ENCODE measurements at regions not wholly inside any gene's neighbourhood (a gene's known extent, or its start where the extent isn't known, plus 50 kb on each side); places are given as distances from the start of the nearest gene placed in this dataset.

DNA sequence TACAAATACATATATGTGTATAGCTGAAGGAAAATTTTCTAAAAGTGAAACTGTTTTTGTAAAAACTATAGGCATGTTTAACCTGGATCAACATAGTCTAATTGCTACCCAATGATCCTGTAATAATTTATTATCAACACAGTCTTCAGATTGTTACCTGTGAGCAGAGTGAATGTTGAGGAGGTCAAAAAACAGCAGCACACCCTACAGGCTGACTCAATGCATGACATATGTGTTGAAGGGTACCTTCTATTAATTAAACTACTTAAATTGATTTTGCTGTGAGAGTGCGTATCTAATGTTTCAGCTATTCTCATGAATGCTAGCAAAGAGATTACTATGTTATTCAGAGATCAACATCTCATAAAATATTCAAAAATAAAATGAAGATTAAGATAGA, 411.4 kb downstream of the TNS3 start:
- no peaks in the 10 kb centered on the region for H3K9me3 ChIP-seq (ENCODE audit: low read depth, low read length)
- no peak overlapping the region for H3K4me3 ChIP-seq (ENCODE audit: insufficient read depth, low read length)
- H3K4me2 ChIP-seq (ENCODE audit: insufficient read depth, low read length), result no peak overlapping the region
- no peaks in the 10 kb centered on the region for H4K20me1 ChIP-seq (ENCODE audit: insufficient read depth, low read length)
- no peak overlapping the region for H2AFZ ChIP-seq (ENCODE audit: low read length)
- H3K27me3 ChIP-seq (ENCODE audit: insufficient read depth, low read length), result no peaks in the 10 kb centered on the region
- no peaks in the 10 kb centered on the region for H3K36me3 ChIP-seq (ENCODE audit: insufficient read depth, low read length)
- H3K4me1 ChIP-seq (ENCODE audit: insufficient read depth, low read length), result no peaks in the 10 kb centered on the region
- H3K27ac ChIP-seq (ENCODE audit: low read depth, low read length), result no peak overlapping the region
- TF ChIP-seq, protein P1, sequence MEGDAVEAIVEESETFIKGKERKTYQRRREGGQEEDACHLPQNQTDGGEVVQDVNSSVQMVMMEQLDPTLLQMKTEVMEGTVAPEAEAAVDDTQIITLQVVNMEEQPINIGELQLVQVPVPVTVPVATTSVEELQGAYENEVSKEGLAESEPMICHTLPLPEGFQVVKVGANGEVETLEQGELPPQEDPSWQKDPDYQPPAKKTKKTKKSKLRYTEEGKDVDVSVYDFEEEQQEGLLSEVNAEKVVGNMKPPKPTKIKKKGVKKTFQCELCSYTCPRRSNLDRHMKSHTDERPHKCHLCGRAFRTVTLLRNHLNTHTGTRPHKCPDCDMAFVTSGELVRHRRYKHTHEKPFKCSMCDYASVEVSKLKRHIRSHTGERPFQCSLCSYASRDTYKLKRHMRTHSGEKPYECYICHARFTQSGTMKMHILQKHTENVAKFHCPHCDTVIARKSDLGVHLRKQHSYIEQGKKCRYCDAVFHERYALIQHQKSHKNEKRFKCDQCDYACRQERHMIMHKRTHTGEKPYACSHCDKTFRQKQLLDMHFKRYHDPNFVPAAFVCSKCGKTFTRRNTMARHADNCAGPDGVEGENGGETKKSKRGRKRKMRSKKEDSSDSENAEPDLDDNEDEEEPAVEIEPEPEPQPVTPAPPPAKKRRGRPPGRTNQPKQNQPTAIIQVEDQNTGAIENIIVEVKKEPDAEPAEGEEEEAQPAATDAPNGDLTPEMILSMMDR (IDR thresholded peaks at IDR 0.05; ENCODE audit: extremely low read depth, low read depth, low read length), result peak; percentile 57
- peak; percentile 70 for DNase-seq (ENCODE audit: insufficient read length, low spot score, missing footprints)
- no peaks in the 10 kb centered on the region for H3K79me2 ChIP-seq (ENCODE audit: insufficient read depth, low read length)

DNA sequence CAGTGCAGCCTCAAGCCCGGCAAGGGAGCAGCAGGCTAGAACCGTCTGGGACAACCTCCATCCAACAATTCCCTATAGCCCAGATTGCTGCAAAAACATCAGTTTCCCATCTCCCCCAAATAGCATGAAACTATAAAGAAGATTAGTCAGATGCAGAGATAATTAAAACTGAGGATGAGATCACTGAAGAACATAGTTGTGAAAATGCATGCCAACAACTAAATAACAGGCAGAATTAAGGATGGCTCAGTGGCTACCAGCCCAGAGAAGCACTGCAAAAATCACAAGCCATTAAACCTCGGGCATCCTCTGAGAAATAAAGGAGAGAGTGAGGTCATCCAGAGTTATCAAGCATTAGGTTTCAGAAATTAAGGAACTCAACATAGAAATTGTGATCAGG, 427.1 kb downstream of the TNS3 start:
- Histone ChIP-seq H3K27ac (ENCODE audit: low read depth, low read length) (peak overlapping the region; percentile 17), H4K20me1 (ENCODE audit: insufficient read depth, low read length) (no peaks in the 10 kb centered on the region), H3K4me3 (ENCODE audit: insufficient read depth, low read length) (no peak overlapping the region), H3K4me1 (ENCODE audit: insufficient read depth, low read length) (peaks cover 23% of the 10 kb centered on the region), H3K36me3 (ENCODE audit: insufficient read depth, low read length) (no peaks in the 10 kb centered on the region), H3K4me2 (ENCODE audit: insufficient read depth, low read length) (no peak overlapping the region), H3K79me2 (ENCODE audit: insufficient read depth, low read length) (no peaks in the 10 kb centered on the region), H3K27me3 (ENCODE audit: insufficient read depth, low read length) (no peaks in the 10 kb centered on the region), H3K9me3 (ENCODE audit: low read depth, low read length) (peaks cover 3% of the 10 kb centered on the region), H2AFZ (ENCODE audit: low read length) (no peak overlapping the region)
- TF ChIP-seq, protein P1 (IDR thresholded peaks at IDR 0.05; ENCODE audit: extremely low read depth, low read depth, low read length), result no peak
- DNase-seq (ENCODE audit: insufficient read length, low spot score, missing footprints), result peak; percentile 55

- Histone ChIP-seq H3K4me2 (ENCODE audit: insufficient read depth, low read length) (peak overlapping the region; percentile 25), H3K36me3 (ENCODE audit: insufficient read depth, low read length) (no peaks in the 10 kb centered on the region), H3K79me2 (ENCODE audit: insufficient read depth, low read length) (no peaks in the 10 kb centered on the region), H3K4me3 (ENCODE audit: insufficient read depth, low read length) (no peak overlapping the region), H3K9me3 (ENCODE audit: low read depth, low read length) (peaks cover 3% of the 10 kb centered on the region), H3K27ac (ENCODE audit: low read depth, low read length) (peak overlapping the region; percentile 47), H3K4me1 (ENCODE audit: insufficient read depth, low read length) (peaks cover 29% of the 10 kb centered on the region), H3K27me3 (ENCODE audit: insufficient read depth, low read length) (no peaks in the 10 kb centered on the region), H2AFZ (ENCODE audit: low read length) (no peak overlapping the region), H4K20me1 (ENCODE audit: insufficient read depth, low read length) (no peaks in the 10 kb centered on the region)
- TF ChIP-seq, protein P1 (IDR thresholded peaks at IDR 0.05; ENCODE audit: extremely low read depth, low read depth, low read length), result no peak
- DNase-seq (ENCODE audit: insufficient read length, low spot score, missing footprints), result peak; percentile 8
Observed at GRCh38 chr7:47153576-47153975, 428.3 kb downstream of the TNS3 start.

DNA sequence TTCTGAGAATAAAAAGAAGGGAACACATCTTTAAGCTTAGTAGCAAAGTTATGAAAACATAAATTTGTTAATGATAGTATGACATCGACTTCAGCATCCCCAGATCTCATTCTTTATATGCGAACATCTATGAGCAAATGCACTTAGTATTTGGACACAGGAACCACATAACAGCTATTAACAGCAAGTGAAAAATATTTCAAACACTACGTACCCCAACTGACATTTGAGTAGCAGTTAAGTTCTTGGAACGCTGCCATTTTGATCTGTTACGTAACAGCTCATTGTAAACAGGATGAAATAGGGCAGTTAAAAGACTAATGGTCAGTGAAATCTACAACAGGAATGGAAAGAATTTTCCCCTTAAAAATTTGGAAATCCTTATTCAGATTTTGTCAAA, 428.9 kb downstream of the TNS3 start:
- DNase-seq (ENCODE audit: insufficient read length, low spot score, missing footprints), result no peak

More for the DNA sequence above, 428.9 kb downstream of the TNS3 start:
- Histone ChIP-seq H3K4me2 (ENCODE audit: insufficient read depth, low read length) (peak overlapping the region; percentile 25), H2AFZ (ENCODE audit: low read length) (no peak overlapping the region), H3K79me2 (ENCODE audit: insufficient read depth, low read length) (no peaks in the 10 kb centered on the region), H3K9me3 (ENCODE audit: low read depth, low read length) (peaks cover 3% of the 10 kb centered on the region), H4K20me1 (ENCODE audit: insufficient read depth, low read length) (no peaks in the 10 kb centered on the region), H3K4me1 (ENCODE audit: insufficient read depth, low read length) (peaks cover 30% of the 10 kb centered on the region), H3K27me3 (ENCODE audit: insufficient read depth, low read length) (no peaks in the 10 kb centered on the region), H3K4me3 (ENCODE audit: insufficient read depth, low read length) (no peak overlapping the region), H3K27ac (ENCODE audit: low read depth, low read length) (peak overlapping the region; percentile 57), H3K36me3 (ENCODE audit: insufficient read depth, low read length) (no peaks in the 10 kb centered on the region)
- TF ChIP-seq, protein P1 (IDR thresholded peaks at IDR 0.05; ENCODE audit: extremely low read depth, low read depth, low read length), result no peak

Measured in osteoblast (primary cell).